Suppressor macrophage treated with lipopolysaccharide for 4 hours (primary cell): ENCODE measurements at regions not wholly inside any gene's neighbourhood (a gene's known extent, or its start where the extent isn't known, plus 50 kb on each side); places are given as distances from the start of the nearest gene placed in this dataset.

ENCODE experiments used
- DNase-seq: peaks from one replicate; pipeline ENCODE4 v3.0.0-alpha.2; 2020

DNA sequence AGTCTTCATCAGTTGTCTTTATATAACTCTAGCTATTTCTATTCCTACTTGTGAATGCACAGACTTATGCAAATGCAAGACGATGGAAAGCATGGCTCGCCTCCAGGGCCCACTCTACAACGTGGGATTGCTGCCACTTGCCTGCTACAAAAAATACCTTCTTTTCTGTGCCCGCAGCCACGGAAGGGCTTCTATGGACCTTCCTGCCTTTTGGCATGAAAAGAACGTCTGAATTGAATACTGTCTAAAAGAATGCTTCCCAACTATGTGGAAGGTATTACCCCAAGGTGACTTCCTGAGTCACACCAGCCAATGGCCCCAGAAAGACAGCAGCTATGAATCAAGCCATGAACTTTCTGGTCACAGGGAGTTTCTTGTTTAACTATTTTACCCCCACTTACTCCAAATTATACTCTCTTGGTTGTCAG, 261.2 kb downstream of the HIVEP2 start:
- no peak for DNase-seq

DNA sequence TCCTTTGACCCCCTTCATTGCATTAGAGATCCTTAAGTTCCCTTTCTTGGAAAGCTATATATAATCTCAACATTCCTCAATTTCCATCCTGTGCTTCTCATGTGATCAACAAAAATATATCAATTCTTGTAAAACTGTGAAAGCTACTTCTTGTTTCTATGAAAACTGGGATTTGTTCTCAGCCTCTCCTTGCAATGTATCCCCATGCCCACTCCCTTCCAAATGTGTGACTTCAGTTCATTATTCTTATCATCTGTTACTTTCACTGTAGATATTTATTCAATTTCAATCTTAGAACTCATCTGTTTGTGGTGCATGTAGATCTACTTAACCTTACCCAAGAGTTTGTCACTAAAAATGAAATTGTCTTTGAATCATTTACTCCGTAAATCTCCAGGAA, 260.6 kb downstream of the HIVEP2 start:
- no peak for DNase-seq

DNA sequence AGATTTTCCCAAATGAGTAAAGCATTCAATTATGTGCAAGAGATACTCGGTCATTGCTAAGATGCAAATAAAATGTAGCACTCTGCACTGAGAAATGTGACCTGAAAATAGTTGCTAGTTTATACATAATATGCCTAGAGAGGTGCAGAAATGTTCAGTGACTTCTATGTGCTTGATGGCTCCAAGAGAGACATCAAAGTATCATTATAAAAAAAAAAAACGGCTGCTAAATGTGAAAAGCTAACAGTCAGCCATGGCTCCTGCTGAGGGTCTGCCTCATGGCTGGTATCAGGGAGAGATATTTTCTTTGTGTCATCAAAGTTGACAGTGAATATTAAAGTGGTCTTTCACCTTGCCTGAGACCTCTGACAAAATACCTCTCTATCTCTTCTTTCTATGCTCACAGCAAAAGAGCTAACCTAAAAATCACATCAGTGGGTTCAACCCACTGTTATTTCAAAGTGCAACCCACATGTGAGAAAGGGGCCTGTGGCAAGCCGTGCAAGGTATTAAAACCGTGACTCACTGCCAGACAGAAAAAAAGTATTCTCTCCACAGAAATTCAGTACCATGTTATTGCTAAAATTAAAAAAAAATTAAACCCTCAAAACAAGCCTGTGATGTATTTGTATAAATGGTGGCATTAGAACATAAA, 259.0 kb downstream of the HIVEP2 start:
- no peak for DNase-seq

DNA sequence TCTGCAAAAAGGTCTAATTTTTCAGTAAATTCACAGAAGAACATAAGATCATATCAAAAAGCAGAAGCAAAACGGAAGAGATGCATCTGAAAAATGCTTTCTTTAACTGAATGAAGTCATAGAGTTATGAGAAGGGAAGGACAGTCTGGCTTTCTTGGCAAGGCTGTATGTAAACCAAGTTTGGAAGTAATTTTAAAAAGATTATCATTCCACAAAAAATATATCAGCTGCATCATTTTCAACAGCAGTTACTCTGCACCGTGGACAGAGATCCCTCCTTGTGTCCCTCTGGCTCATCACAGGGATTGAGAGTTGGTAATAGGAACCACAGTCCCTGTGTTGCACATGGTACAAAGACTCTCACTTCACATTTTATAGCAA, 258.5 kb downstream of the HIVEP2 start:
- no peak for DNase-seq

DNA sequence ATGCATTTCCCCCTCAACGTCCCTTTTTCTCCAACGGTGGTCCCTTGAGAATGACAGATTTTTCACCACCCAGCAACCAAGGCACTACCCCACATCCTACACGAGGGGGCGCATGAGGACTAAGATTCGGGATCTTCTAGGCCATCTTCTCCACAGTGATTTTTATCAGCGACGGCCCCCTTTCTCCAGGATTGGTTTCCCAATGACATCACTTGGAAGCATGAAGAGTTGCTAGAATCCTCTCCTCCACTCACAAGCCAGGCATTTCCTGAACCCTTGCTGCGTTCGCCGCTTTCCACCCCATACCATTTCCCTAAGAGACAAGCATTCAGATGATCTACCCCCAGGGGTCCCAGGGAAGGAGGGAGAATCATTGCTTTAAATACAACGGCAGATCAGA, 252.0 kb downstream of the HIVEP2 start:
- peak; percentile 80 for DNase-seq

DNA sequence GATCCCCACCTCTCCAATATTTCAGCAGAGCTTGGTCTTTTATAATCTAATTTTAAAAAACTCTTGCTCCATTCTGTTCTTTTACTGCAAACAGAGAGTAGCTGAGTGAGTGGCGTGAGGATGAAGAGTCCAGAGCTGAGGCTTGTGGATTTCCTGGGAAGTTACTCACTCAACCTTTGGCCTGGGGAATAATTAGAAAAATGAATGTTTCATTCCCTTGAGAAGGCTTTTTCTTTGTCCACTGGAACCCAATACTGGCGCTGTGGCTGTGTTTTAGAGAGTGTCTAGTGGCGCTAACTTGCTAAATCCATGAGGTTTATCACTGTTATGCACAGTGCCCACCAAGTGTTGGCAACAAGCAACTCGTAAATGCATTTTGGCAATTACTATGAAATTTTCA, 251.5 kb downstream of the HIVEP2 start:
- no peak for DNase-seq

DNA sequence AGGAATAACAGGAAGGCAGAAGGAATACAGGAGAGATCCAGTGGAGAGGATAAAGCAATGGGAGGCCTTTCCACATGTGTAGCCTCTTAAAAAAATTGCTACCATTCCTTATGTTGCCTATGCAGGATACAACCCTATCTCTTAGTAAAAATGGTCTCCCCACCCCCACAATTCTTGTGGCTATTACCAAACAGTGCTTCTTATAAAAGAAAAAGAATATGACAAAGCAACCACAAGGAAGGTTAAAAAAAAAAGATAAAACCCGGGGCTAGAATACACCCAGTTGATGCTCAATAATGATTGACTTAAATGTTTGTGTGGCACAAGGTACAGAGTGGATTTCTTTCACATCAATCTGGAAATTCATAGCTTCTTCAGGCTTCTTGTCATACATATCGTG, 250.9 kb downstream of the HIVEP2 start:
- DNase-seq = no peak

DNA sequence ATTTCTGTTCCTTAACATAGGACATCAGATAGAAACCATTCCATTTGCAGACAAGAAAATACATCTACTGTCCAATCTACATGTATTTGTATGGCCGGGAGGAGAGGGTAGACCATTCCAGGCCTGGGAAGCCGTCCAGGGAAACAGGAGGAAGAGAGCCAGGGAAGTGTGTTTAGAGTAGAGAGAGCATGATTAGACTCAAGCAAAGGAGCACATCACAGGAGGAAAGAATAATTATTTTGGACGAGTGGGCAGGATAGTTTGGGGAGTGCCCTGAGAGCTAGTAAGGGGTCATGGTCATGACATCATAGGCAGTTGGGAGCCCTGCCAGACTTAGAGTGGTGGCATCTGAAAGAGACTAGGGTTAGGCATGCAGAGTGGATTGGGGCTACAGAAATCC, 250.0 kb downstream of the HIVEP2 start:
- DNase-seq = no peak

DNA sequence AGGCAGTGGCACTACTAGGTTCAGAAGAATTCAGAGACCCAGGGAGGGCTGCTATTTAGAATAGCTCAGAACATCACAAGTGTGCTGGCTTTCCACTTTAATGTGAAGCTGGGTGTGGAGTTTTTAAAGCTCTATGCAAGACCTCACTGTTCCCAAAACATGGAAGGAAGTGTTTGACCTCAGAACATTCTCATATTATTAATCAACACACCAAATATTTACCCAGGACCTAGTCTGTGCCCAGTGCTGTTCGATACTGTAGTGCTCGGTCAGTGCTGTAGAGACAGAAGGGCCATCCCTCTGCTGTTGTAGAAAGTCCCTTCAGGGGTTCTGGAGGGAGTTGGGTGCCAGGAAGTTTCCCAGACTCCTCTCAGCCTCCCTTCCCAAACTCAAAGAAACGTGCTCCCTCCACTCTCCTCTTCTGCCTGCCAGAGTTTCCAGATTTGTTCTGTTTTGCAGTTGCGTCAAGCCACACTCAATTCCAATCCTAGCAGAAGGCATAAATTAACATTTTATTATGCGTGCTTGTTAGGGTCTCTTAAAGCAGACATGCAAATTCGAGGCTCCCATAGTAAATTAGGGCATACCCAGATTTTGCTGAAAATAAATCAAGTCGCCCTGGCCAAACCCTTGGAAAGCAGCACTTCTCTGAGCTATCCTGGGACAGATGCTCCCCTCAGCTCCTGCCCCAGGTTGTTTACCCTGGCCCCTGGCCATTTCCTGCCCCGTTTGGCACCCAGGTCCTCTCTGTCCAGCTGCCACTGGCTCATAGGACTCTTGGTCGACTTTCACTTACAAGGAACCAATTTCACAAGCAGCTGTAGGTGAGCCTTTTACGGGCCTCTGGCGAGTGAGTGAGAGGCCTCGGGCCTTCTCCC, 248.6 kb downstream of the HIVEP2 start:
- no peak for DNase-seq

DNA sequence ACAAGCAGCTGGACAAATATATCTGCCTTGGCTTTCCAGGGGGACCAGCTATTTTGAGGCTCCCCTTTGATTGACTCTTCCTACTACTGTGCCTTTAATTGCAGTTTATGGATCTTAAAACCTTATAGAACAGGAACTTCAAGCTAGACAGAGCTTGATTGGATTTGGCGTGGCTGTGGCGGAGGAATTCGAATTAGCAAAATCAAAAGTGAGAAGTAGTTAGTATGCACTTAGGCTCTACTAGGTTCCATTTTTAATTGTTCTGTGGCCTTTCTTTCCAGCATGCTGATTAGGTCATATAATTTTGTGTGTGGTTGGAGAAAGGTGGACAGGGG, 248.0 kb downstream of the HIVEP2 start:
- DNase-seq = no peak

DNA sequence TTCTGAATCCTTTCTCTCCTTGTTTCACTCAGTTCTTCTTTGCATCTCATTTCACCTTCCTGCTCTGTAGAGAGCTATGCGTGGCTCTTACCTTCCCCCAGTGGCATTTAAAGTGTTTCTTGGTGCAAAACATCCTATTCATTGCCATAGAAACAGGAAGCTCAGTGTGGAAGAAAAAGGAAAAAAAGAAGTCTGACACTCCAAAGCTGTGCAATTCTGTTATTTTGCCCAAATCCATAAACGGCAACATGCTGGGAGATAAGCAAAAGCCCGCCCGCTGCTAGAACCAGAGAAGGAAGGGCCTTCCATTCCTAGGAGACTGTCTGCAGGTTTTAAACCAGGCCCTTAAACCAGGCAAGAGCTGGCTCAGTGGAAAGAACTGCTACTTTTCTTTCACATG, 247.1 kb downstream of the HIVEP2 start:
- DNase-seq = no peak

DNA sequence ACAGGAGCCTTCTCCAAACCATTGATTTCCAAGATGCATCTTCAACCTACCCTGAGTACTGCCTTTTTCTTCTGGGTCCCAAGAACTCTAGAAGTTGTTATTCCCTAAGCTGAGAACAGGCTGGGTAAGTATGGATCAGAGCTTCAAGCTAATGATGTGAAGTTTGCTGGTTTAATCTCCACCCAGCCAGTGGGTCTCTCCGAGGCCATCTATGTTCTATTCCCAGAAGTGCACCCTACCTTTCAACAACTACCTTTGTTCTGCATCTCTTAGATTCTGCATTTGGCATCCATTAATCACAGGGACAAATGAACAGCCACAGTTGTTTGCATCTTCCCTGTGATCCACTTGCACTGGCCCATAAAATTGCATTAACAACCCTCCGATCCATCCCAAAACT, 246.2 kb downstream of the HIVEP2 start:
- no peak for DNase-seq

DNA sequence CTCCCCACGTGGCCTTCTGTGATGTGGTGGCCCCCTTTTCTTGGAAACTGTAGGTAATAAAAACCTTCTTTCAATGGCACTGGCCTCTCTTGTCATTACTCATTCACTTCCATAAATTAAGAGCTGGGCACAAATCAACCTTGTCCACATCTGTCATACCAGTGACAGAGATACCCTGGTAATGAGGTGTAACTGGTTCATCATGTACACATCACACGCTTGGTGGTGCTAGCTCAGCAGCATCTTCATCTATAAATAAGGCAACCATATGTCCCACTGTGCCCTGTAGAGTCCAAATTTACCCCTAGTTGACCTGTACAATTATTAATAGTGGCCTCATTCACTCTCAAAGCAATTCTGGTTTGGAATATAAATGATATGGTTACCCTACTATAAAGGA, 245.6 kb downstream of the HIVEP2 start:
- DNase-seq = no peak

DNA sequence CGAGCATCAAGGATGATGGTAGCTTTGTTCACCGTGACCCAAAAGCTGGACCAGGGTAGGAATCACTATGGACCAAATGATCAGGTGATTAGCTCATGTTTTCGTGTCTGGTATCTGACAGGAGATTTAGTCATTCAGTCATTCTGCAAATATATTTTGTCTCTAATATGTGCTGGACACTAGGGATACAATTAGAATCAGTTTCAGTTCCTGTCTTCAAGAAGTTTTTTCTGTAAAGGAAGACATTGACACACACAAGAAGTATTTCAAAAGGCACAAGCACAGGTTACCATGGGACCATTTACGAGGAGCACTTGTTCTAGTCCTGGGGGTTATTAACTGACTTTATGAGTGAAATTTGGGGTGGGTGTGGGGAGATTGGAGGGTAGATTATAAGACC, 244.9 kb downstream of the HIVEP2 start:
- DNase-seq = peak; percentile 85

DNA sequence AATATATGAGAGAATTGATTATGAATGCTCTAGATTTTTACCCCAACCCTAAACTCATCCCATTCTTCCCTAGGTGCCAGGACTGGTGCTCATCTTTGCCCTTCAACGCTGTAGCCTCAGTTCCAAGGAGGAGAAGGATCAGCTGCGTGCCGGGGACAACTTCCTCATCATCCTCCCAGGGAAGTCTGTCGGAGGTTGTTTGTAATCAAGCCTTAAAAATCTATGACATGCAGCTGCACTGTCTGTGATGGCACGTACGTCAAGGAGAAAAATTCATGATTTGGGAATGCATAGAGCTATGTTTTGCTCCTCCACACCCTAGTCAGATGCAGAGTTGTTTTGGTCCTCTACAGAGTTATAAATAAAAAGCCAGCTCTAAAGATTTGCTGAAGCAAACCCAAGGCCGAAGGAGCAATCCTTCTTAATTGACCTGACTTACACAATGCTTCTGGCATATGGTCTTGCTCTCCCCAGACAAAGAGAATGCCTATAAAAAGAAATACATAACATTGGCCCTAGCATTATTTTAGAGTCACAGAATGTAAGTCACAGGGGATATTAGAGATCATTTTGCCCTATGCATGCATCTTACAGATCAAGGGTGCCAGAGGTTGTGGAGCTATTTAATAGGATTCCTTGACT, 244.2 kb downstream of the HIVEP2 start:
- DNase-seq = peak; percentile 53
